HG03575 (cell line): ENCODE measurements at regions not wholly inside any gene's neighbourhood (a gene's known extent, or its start where the extent isn't known, plus 50 kb on each side); places are given as distances from the start of the nearest gene placed in this dataset.

Source experiments
- ATAC-seq: cut with Tn5 transposase; IDR thresholded peaks from one replicate; pipeline ENCODE4 v1.9.1; 2021; ENCODE audit not compliant: unreplicated experiment, insufficient number of reproducible peaks, low FRiP score; ENCODE audit errors: extremely low read depth

DNA sequence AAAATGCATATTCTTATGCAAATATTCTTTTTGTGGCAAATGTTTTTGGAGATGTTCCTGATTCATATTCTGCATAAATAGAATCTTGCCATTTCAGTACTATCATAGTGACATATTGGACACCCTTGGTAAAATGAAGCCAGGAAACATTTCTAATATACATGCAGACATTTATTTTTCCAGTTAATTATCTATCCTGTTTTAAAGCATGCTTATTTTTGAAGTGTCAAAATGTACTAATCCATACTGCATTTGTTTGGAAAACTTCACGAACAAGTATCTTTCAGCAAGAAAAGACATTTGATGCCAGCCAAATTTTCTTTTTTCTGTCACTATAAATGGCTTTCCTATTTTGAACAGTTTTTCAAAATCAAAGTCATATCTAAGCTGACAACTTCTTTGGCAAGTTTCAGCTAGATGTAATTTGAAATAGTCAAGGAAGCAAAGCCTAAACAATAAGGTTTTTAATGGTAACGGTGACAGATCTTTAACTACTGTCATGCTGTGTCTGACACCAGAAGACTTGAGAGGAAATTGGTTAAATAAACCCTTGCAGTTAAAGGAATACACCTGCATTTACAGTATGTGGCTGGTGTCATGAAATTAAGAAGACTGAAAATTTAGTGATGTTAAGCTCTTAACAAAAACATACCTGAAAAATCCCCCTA is 284.3 kb downstream of the TLE1 start:
- no peak for ATAC-seq

GRCh38 chr9:81397481-81398381 is 291.6 kb downstream of the TLE1 start:
- ATAC-seq = no peak

- ATAC-seq = no peak
Observed at GRCh38 chr9:81396528-81396927, 292.8 kb downstream of the TLE1 start.

DNA sequence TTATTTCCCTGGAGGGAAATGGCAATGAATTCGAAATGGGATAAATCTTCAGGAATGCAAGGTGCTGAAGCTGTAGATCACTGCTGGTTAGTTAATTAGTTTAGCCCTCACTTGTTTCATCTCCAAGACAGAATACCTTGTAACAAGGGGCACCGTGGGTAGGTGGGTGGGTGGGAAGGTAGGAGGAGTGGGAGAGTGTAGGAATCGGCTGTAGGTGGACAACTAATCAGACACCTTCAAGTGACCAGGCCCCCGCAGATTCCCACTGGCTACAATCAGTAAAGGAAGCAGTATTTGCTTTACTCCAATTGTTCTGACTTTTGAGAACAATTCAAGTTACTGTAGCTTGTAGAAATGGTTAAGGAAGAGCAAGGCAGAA is 293.7 kb downstream of the TLE1 start:
- no peak for ATAC-seq

DNA sequence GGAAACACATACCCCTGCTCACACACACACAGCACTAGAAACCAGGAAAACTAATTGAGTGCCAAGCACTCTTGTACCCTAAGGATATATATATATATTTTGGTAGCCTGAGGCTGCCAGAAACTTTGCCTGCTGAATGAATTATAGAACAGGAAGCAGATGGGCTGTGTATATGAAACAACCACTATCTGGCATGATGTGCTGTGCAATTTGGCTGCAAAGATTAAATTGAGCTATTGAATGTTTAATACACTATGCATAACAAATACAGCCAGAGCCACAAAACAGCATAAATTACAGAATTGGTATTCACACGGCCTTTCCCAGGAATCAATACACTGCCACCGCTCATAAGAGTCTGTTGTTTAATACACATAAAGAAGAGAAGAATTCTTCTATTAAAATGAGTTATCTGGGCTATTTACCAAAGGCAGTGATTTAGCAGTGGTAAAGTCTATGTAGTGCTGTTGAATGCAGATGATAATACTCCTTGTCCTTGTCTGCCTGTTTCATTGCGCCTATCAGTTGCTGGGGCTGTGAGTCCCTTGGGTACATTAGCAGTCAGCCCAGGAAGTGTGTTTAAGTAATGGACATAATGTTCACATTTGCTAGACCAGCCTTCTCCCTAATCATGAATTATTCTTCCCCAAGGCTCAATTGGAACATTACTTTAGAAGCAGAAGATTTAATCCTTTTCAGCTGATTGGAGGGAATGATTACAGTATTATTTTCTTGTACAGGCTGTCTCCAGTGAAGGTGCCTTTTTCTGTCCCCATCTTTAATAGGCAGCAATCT is 294.3 kb downstream of the TLE1 start:
- ATAC-seq = no peak

GRCh38 chr9:81393985-81394811 is 295.1 kb downstream of the TLE1 start:
- ATAC-seq = no peak

- no peak for ATAC-seq
Observed at GRCh38 chr9:81391457-81391825, 297.9 kb downstream of the TLE1 start.

DNA sequence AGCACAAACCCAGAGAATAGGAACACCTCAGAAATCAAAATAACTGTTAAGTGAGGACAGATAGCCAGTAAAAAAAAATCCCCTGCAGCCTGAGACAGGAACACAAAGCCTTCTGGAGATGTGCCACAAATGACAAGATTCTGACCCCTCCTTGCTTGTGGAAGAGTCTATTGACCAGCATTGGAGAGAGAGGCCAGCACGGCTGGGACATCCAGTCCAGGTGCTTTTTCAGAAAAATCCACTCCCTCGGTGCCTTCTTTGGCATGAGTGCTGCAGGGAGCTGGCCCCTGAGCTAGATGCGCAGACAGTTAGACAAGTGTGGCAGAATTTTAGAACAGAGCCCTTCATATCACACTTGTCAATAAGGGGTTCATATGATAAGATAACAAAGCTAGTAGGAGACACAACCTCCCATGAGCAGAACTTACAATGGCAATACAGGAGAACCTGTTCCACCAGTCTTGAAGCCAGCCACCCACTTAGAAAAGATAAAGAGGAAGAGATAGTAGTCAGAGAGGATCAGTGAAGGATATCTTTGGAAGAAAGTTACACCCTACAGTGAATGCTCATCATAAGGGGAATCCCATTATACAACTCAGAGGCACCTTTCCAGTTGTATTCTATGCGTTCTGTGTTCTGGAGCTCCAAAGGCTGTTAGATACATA is 298.4 kb downstream of the TLE1 start:
- no peak for ATAC-seq

- no peak for ATAC-seq
Observed at GRCh38 chr9:81389569-81389993, 299.8 kb downstream of the TLE1 start.

GRCh38 chr9:81388831-81389230 is 300.5 kb downstream of the TLE1 start:
- ATAC-seq = no peak

- ATAC-seq = no peak
Observed at GRCh38 chr9:81387360-81388106, 301.8 kb downstream of the TLE1 start.

GRCh38 chr9:81384911-81385310 is 304.4 kb downstream of the TLE1 start:
- ATAC-seq = no peak

- no peak for ATAC-seq
Observed at GRCh38 chr9:81382281-81382680, 307.1 kb downstream of the TLE1 start.

DNA sequence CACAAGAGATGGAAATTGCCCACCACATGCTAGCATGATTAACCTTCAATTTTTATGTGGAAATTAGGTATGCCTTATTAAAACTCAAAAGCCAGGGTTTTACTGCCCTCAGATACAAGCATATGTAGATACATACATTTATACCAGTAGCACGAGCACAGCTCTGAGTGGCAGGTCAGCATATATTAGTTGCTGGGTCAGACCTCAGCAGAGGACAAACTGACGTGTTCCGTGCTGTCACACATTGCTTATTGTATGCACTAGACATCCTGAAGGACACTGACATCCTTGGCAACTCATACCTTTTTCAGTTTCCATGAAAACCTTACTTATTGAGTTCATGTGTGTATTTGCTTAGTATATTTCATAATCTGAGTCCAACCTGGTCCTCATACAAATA is 307.7 kb downstream of the TLE1 start:
- ATAC-seq = no peak

DNA sequence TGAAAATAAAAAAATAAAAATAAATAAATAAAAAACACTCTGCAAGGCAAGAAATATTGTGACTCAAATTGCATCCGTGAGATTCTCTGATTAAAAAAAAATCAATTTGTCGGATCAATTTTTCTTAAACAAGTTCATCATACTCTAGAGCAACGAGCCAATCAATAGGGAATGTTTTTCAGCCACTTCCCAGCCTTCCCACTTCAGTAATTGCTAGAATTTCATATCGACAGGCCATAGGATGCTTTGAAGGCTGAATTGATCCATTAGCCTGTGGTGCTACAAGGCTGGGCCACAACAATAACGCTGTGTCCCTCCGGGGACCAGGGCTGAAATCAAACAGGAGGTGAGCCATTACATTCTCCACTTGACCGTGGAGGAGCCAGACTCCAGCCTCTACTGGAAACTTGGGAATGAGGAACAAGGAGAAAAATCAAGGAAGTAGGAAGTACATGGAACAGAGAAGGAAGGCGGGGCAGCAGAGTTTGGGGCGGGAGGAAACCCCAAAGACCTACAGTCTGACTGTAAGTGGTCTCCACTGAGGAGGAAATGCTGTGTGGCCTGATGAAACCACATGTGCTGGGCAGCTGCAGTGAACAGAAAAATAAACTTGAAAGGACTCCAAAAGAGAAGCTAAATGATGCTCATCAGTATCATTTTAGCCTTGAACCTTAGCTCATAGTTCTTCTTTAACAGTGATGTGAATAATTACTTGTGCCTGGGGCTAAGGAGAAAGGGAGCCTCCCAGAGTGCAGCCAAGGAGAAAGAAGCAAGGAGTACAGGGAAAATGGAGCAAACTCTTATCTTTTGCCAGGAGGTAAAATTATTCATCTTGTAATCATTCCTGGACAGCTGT is 308.6 kb downstream of the TLE1 start:
- no peak for ATAC-seq

DNA sequence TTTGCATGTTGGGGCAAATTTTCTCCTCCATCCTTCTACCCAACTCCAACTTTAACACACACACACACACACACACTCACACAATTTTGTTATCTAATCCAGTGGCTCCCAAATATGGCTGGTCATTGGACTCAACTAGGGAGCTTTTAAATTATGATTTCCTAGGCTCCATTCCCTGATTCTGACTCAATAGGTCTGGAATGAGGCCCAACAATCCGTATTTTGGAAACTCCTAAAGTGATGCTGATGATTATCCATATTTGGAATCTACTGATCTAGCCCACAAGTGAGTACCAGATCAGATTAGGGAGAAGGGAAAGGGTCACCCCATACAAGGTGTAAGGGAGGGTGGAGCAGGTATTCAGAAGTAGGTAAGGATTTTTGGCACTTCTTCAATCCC is 309.7 kb downstream of the TLE1 start:
- ATAC-seq = no peak

DNA sequence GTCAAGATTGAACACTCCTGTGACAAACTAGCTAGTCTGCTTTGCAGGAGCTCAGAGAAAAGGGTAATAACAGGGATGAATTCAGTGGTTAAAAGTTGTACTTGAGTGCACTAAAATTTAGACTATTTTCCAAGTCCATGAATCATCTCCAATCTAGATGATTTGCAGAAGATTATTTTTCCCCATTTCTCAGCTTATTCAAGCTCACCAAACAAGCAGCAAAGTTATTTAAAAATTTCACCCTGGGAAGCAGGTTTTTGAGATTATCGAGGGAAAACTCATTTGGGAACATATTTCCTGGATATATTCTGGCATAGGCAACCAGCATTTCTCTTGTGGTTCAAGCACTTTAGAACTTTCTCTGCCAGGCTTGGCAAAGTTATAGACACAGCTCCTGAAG is 311.4 kb downstream of the TLE1 start:
- ATAC-seq = no peak
